Type B pancreatic cell (in vitro differentiated cells): ENCODE measurements at regions not wholly inside any gene's neighbourhood (a gene's known extent, or its start where the extent isn't known, plus 50 kb on each side); places are given as distances from the start of the nearest gene placed in this dataset.

Source experiments
- DNase-seq: peaks from one replicate; pipeline ENCODE4 v3.0.0; 2021; ENCODE audit warnings: mixed read lengths; ENCODE audit not compliant: unreplicated experiment; ENCODE audit errors: extremely low spot score
- H3K27ac Mint-ChIP-seq: 2 replicates; pipeline ENCODE4 v1.8.0; 2021; ENCODE audit warnings: mild to moderate bottlenecking, mixed read lengths
- H3K27me3 Mint-ChIP-seq: 2 replicates; pipeline ENCODE4 v1.8.0; 2021; ENCODE audit warnings: mixed read lengths
- H3K36me3 Mint-ChIP-seq: 2 replicates; pipeline ENCODE4 v1.8.0; 2021; ENCODE audit warnings: mixed read lengths
- H3K4me1 Mint-ChIP-seq: one replicate; pipeline ENCODE4 v1.8.0; 2021; ENCODE audit warnings: mixed read lengths; ENCODE audit not compliant: unreplicated experiment
- H3K4me3 Mint-ChIP-seq: 2 replicates; pipeline ENCODE4 v1.8.0; 2021; ENCODE audit warnings: mild to moderate bottlenecking, mixed read lengths
- H3K9me3 Mint-ChIP-seq: 2 replicates; pipeline ENCODE4 v1.8.0; 2021; ENCODE audit warnings: mixed read lengths
- TF ChIP-seq, protein P1 (sequence below): fragments of 200-600 bp; sonication (generic); conservative IDR thresholded peaks from 2 replicates; pipeline ENCODE4 v1.5.0; 2021; ENCODE audit warnings: antibody characterized with exemption, mild to moderate bottlenecking

DNA sequence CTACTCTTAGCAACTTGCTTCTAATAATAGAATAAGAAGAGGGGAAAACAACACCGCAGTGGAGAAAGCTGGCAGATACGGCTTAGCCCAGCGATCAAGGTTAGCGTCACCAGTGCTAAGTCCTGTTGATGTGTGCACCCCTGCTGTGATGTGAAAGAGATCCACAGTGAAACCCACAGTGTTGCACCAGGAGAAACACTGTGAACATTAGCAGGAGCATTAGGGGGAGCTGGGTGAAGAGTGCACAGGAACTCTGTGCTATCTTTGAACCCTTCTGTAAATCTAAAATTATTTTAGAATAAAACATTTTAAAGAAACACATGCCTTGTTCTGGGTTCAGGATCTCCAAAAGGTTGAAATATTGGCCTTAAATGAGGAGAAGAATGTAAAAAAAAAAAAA lies 154.1 kb upstream of the UNC5B start:
- no peaks in the 10 kb centered on the region for H3K36me3 Mint-ChIP-seq
- DNase-seq = no peak
- no peak overlapping the region for H3K27ac Mint-ChIP-seq
- H3K9me3 Mint-ChIP-seq = no peaks in the 10 kb centered on the region
- no peak overlapping the region for H3K4me3 Mint-ChIP-seq
- TF ChIP-seq, protein P1, sequence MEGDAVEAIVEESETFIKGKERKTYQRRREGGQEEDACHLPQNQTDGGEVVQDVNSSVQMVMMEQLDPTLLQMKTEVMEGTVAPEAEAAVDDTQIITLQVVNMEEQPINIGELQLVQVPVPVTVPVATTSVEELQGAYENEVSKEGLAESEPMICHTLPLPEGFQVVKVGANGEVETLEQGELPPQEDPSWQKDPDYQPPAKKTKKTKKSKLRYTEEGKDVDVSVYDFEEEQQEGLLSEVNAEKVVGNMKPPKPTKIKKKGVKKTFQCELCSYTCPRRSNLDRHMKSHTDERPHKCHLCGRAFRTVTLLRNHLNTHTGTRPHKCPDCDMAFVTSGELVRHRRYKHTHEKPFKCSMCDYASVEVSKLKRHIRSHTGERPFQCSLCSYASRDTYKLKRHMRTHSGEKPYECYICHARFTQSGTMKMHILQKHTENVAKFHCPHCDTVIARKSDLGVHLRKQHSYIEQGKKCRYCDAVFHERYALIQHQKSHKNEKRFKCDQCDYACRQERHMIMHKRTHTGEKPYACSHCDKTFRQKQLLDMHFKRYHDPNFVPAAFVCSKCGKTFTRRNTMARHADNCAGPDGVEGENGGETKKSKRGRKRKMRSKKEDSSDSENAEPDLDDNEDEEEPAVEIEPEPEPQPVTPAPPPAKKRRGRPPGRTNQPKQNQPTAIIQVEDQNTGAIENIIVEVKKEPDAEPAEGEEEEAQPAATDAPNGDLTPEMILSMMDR = no peak
- peaks cover 21% of the 10 kb centered on the region for H3K27me3 Mint-ChIP-seq
- peaks cover 22% of the 10 kb centered on the region for H3K4me1 Mint-ChIP-seq

DNA sequence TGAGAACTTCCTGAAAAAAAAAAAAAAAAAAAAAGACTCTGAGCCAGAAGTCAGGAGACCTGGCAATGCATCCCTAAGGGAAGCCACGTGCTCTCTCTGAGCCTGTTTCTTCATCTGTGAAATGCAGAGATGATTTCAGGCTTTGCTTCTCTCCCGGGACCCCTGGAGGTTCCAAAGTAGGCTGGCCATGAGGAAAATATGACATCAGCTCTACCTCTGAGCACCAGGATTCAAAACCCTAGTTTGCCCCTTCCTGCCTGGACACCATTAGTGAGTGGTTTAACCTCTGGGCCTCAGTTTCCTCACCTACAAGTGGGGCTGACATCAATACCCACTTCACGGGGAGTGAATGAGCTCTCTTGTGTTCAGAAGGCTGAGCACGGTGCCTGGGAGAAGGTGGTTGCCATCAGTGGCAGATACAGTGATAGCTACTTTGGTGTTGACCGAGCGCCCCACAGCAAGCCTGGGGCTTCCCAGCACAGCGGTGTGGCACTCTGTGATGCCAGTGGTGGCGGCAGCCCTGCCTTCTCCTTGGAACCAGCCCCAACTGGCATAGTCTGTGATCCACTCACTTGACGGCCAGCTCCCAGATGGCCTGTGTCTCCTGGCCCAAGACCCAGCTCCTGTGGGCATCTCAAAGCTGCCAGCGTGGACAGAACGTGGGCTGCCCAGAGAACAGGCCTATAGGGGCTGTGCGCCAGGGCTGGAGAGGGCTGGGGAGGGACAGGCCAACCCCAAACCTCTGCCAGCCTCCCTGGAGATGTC lies 153.1 kb upstream of the UNC5B start:
- H3K27me3 Mint-ChIP-seq = peaks cover 18% of the 10 kb centered on the region
- peaks cover 25% of the 10 kb centered on the region for H3K4me1 Mint-ChIP-seq
- DNase-seq = no peak
- no peaks in the 10 kb centered on the region for H3K36me3 Mint-ChIP-seq
- H3K27ac Mint-ChIP-seq = no peak overlapping the region
- H3K4me3 Mint-ChIP-seq = no peak overlapping the region
- H3K9me3 Mint-ChIP-seq = no peaks in the 10 kb centered on the region
- TF ChIP-seq, protein P1 = no peak

DNA sequence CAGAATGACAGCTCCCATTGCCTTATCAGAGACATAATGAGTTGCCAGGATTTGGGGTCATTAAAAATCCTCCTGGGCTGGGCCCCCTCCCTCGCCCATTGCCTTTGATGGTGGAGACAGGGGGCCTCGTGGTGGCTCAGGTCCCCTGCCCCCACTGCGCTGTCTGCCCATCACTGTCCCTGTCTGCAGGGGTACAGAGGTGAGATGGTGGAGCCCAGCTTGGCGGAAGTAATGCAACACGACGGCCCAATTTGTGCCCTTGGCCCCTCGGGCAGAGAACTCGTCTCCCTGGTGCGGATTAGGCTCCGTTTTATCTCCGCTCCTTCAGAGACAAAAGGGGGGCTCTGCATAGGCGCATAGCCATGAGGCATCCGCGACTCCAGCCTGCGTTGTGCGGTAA lies 152.4 kb upstream of the UNC5B start:
- H3K27ac Mint-ChIP-seq = no peak overlapping the region
- peaks cover 32% of the 10 kb centered on the region for H3K4me1 Mint-ChIP-seq
- H3K36me3 Mint-ChIP-seq = no peaks in the 10 kb centered on the region
- no peak overlapping the region for H3K4me3 Mint-ChIP-seq
- TF ChIP-seq, protein P1 = no peak
- H3K27me3 Mint-ChIP-seq = peaks cover 18% of the 10 kb centered on the region
- no peaks in the 10 kb centered on the region for H3K9me3 Mint-ChIP-seq
- no peak for DNase-seq

DNA sequence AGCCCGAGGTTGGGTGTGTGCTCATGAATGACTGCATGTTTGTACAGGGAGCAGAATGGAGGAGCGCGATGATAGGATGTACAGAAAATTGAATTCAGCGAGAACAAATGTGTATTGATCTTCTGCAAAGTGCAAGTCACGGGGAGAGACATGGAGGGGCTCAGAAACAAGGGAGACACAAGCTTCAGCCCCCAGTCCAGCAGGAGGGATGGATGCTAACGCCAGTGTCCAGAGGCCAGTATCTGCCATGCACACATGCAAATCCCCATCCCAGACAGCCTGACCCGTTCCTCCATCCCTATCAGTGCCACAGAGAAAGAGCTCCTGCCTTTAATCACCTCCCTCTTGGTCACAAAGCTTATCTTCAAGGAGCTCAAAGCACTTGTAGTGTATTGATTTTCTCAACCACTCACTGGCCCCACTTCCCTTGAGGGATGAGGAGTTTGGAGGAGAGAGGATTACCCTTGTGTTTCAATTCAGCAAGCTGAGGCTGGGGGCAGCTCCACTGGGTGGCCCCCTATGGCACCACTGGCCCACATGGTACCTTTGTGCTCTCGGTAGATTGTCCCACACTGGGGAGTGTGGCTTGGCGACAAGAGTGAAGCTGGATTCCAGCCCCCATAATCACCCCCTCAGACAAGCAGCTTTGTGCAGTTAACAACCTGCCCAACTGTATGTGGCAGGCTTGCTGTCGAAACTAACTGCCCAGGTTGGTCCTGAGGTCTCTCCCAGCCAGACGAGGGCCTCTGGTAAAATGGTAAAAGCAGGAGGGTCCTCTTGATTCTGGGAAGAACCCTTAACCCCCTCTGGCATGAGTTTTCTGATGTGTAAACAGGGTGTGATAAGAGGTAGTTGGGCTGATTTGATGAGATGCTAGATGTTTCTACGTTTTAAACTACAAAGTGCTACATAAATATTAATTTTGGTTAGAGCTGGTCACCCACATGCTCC lies 151.6 kb upstream of the UNC5B start:
- Mint-ChIP-seq H3K4me1 (peaks cover 32% of the 10 kb centered on the region), H3K27ac (no peak overlapping the region), H3K36me3 (no peaks in the 10 kb centered on the region), H3K9me3 (no peaks in the 10 kb centered on the region), H3K4me3 (no peak overlapping the region), H3K27me3 (peaks cover 15% of the 10 kb centered on the region)
- DNase-seq = no peak
- TF ChIP-seq, protein P1 = no peak

DNA sequence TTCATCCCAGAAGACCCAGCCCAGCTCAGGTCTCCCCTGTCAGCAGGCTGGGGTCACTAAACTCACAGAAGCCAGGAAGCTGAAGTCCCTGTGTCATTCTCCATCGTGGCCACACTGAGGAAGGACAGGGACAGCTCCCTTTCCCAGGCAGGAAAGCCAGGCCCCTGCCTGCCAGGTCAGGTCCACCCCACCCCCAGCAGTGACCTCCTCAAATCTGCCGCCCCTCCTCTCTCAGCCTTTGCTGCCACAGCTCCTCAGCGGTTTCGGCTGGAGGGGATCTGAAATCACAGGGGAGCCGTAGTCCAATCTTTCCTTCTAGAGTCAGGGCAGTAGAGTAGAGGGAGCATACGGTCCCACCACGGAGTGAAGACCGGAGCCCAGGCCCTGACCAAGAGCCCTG lies 150.9 kb upstream of the UNC5B start:
- TF ChIP-seq, protein P1 = no peak
- H3K4me1 Mint-ChIP-seq = peaks cover 32% of the 10 kb centered on the region
- DNase-seq = no peak
- peaks cover 15% of the 10 kb centered on the region for H3K27me3 Mint-ChIP-seq
- no peaks in the 10 kb centered on the region for H3K36me3 Mint-ChIP-seq
- H3K4me3 Mint-ChIP-seq = no peak overlapping the region
- H3K27ac Mint-ChIP-seq = no peak overlapping the region
- no peaks in the 10 kb centered on the region for H3K9me3 Mint-ChIP-seq
